Tibial nerve (tissue), 4 donors: ENCODE measurements at regions not wholly inside any gene's neighbourhood (a gene's known extent, or its start where the extent isn't known, plus 50 kb on each side); places are given as distances from the start of the nearest gene placed in this dataset.

Experiments
- DNase-seq, 2 donors: peaks; one replicate each; pipeline ENCODE4 v3.0.0-alpha.2; 2019; ENCODE audit warnings: low spot score in 2 of 2
- H3K27ac ChIP-seq, 4 donors: fragments of 200-600 bp; sonication (generic) in 3 of 4; one replicate each; pipeline ENCODE4 v1.5.1; 2017 to 2019; ENCODE audit warnings: mild to moderate bottlenecking in 1 of 4
- H3K27me3 ChIP-seq, 2 donors: fragments of 200-600 bp; sonication (generic) in 1 of 2; one replicate each; pipeline versions ENCODE4 v1.5.1 to v1.6.0; 2017 to 2019
- H3K36me3 ChIP-seq, 3 donors: fragments of 200-600 bp; sonication (generic); one replicate each; pipeline ENCODE4 v1.5.1; 2018 to 2019
- H3K4me1 ChIP-seq, 4 donors: fragments of 200-600 bp; sonication (generic) in 3 of 4; one replicate each; pipeline ENCODE4 v1.5.1; 2017 to 2019
- H3K4me3 ChIP-seq, 4 donors: fragments of 200-600 bp; sonication (generic) in 3 of 4; one replicate each; pipeline ENCODE4 v1.5.1; 2017 to 2019; ENCODE audit warnings: mild to moderate bottlenecking in 1 of 4, moderate library complexity in 1 of 4
- H3K9me3 ChIP-seq, 4 donors: fragments of 200-600 bp; sonication (generic) in 3 of 4; one replicate each; pipeline ENCODE4 v1.5.1; 2017 to 2019
- CTCF ChIP-seq, 5 experiments: fragments of 200-600 bp in 3 of 5; fragments of 450-650 bp in 2 of 5; sonication (generic) in 3 of 5; IDR thresholded peaks; one replicate each; pipeline ENCODE4 v1.5.1; 2016 to 2019; ENCODE audit warnings: antibody characterized with exemption in 5 of 5, mild to moderate bottlenecking in 3 of 5, moderate library complexity in 2 of 5
- EP300 ChIP-seq, 2 donors: sonication (generic); formaldehyde crosslinking; IDR thresholded peaks; one replicate each; pipeline ENCODE4 v1.6.1; 2017; ENCODE audit warnings: antibody characterized with exemption in 2 of 2, mild to moderate bottlenecking in 1 of 2
- POLR2A ChIP-seq, 2 donors: fragments of 450-650 bp; IDR thresholded peaks; one replicate each; pipeline ENCODE4 v1.6.1; 2017; ENCODE audit warnings: antibody characterized with exemption in 2 of 2, mild to moderate bottlenecking in 2 of 2, moderate library complexity in 2 of 2
- WGBS, 2 donors: methylation state at CpG; one replicate each; pipeline ENCODE4 v1.1.5; 2018; 5-methylcytosine and 5-hydroxymethylcytosine counted together

DNA sequence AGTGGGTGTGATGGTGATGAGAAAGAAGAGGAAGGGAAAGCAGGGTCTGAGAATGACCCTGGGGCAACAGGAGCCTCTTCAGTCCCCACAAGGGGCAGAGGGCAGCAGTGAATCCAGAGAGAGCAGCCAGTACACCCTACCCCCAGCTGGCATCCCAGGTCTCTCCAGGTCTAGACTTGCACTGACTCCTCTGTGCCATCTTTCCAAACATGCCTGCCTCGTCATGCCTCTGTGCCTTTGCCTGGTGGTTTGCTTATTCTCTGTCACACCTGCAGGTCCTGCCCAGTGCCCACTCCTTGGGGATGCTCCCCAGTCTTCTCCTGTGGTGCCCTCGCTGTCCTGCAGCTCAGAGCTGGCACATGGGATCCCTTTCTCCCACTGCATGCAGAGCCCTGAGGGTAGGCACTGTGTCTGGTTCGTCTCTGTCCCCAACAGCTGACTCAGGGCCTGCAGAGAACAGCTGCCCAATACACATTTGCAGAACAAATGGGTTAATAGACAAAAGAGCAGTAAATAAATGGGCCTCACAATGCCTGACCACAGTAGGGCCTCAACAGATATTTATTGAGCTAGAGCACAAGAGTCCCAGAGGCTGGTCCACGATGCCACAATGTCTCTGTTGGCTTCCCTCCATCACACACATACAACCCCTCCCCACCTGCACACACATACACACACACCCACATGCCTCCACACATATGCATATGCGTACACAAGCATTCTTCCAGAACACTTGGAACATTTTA lies 89.8 kb downstream of the HS1BP3 start:
- H3K27me3 ChIP-seq = no peaks in the 10 kb centered on the region
- H3K27ac ChIP-seq = no peak overlapping the region
- H3K36me3 ChIP-seq = no peaks in the 10 kb centered on the region
- 67 to 73% methylated on average over 5 of the region's 5 CpGs for WGBS, 2 donors
- no peak for TF ChIP-seq EP300 (IDR thresholded peaks at IDR 0.05)
- TF ChIP-seq CTCF (IDR thresholded peaks at IDR 0.05) = no peak
- no peak for TF ChIP-seq POLR2A (IDR thresholded peaks at IDR 0.05)
- no peak for DNase-seq
- H3K4me1 ChIP-seq = peaks cover 0 to 8% (median 7%) of the 10 kb centered on the region in 4 donors
- no peaks in the 10 kb centered on the region for H3K9me3 ChIP-seq
- no peak overlapping the region for H3K4me3 ChIP-seq

DNA sequence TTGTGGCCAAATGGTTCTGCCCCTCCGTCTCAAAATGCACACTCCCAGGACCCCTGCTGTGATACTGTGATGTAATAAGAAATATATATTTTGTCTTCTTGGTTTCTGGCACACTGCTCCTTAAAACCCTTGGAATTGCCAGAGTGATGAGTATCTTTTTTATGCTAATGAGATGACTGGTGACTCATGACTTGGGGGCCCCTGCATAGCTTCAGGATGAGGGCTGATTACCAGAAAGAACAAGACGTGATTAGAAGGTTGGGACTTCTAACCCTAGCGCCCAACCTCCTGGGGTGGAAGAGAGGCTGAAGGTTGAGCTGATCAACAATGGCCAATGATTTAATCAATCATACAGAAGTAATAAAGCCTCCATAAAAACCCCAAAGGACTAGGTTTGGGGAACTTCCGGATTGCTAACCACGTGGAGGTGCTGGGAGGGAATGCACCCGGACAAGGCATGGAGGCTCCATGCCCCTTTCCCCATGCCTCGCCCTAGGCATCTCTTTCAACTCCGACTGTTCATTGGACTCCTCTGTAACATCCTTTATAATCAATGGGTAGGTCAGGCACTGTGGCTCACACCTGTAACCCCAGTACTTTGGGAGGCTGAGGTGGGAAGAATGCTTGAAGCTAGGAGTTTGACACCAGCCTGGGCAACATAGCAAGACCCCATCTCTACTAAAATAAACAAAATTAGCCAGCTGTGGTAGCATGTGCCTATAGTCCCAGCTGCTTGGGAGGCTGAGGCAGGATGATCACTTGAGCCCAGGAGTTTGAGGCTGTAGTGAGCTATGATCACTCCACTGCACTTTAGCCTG lies 89.1 kb downstream of the HS1BP3 start:
- 75 to 76% methylated on average over 8 of the region's 8 CpGs for WGBS, 2 donors
- Histone ChIP-seq H3K36me3 (no peaks in the 10 kb centered on the region), H3K27ac (no peak overlapping the region), H3K27me3 (no peaks in the 10 kb centered on the region), H3K9me3 (no peaks in the 10 kb centered on the region), H3K4me3 (no peak overlapping the region), H3K4me1 (peaks cover 0 to 11% (median 10%) of the 10 kb centered on the region in 4 donors)
- TF ChIP-seq CTCF (IDR thresholded peaks at IDR 0.05) = no peak
- TF ChIP-seq EP300 (IDR thresholded peaks at IDR 0.05) = no peak
- no peak for TF ChIP-seq POLR2A (IDR thresholded peaks at IDR 0.05)
- no peak for DNase-seq

DNA sequence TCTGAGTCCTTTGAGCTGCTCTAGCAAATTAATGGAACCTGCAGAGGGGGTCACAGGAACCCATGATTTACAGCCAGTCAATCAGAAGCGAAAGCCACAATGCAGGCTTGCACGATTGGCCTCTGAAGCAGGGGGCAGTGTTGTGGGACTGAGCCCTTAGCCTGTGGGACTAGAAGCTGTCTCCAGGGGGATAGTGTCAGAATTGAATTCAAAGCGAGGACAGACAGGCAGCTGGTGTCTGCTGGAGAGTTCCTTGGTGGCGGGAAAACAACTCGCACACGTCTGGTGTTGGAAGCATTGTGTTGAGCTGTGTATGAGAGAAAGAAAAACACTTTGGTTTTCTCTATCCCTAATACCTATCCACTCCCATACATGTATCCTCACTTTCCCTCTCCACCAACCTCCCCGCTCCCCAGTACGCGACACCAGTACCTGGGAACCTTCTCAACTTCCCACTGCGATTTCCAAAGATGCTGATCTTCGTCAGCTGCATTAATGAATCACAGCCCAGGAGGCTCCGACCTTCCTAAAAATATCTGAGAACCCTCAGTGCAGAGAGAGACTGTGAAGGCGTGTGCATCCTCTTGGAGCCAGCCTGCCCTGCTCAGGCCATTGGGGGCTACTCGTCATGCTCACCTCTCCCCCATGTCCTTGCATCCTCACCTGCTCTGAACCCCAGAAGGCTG lies 88.2 kb downstream of the HS1BP3 start:
- Histone ChIP-seq H3K27me3 (no peaks in the 10 kb centered on the region), H3K4me1 (peaks cover 0 to 19% (median 15%) of the 10 kb centered on the region in 4 donors), H3K9me3 (no peaks in the 10 kb centered on the region), H3K4me3 (no peak overlapping the region), H3K36me3 (no peaks in the 10 kb centered on the region), H3K27ac (no peak overlapping the region)
- TF ChIP-seq EP300 (IDR thresholded peaks at IDR 0.05) (no peak), CTCF (IDR thresholded peaks at IDR 0.05) (no peak)
- DNase-seq = no peak
- WGBS, 2 donors = 82 to 84% methylated on average over 14 of the region's 14 CpGs

DNA sequence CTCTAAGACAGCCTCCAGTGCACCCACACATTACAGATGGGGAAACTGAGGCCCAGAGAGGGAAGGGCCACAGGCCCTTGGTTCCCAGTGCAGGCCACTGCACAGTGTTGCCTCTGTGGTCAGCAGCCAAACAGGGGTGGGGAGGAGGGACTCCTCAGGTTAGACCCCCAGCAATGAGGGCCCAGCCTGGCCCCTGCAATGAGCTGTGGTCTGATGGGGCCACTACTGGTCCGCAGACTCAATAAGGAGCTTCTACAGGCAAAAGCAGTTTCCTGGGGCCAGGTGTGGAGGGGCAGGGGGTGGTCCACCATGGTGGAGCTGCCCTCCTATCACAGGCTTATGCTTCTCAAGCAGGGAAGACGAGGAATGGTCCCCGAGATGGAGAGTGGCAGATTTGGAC lies 87.6 kb downstream of the HS1BP3 start:
- TF ChIP-seq POLR2A (IDR thresholded peaks at IDR 0.05) (no peak), CTCF (IDR thresholded peaks at IDR 0.05) (no peak), EP300 (IDR thresholded peaks at IDR 0.05) (no peak)
- Histone ChIP-seq H3K36me3 (no peaks in the 10 kb centered on the region), H3K9me3 (no peaks in the 10 kb centered on the region), H3K4me3 (no peak overlapping the region), H3K27ac (no peak overlapping the region), H3K27me3 (no peaks in the 10 kb centered on the region), H3K4me1 (peaks cover 0 to 25% (median 21%) of the 10 kb centered on the region in 4 donors)
- DNase-seq = no peak
- WGBS, 2 donors = 92 to 100% methylated on average over 3 of the region's 3 CpGs
